GM12878 (cell line): ENCODE measurements at regions not wholly inside any gene's neighbourhood (a gene's known extent, or its start where the extent isn't known, plus 50 kb on each side); places are given as distances from the start of the nearest gene placed in this dataset.

Source experiments
- ATAC-seq: fragments of 200-7000 bp; cut with Tn5 transposase; 3 replicates; pipeline ENCODE4 v1.9.1; 2020; ENCODE audit warnings: mild to moderate bottlenecking, moderate library complexity
- BruUV-seq: library from RNA; stranded (reverse); fragments of 400-500 nt; replicated peaks from 2 replicates; lab custom pipeline; 2021; lab: Mats Ljungman, UMichigan
- CTCF ChIA-PET: fragments of 300-600 bp; sonication (Branson Sonifier 250); formaldehyde crosslinking; extraction: SDS; loops from one replicate; lab custom pipeline; 2021; ENCODE audit warnings: inconsistent platforms; lab: Yijun Ruan, JAX
- POLR2A ChIA-PET: fragments of 350-600 bp; formaldehyde crosslinking; extraction: SDS; loops from one replicate; lab custom pipeline; 2021; ENCODE audit warnings: inconsistent platforms; lab: Charles Lee
- RAD21 ChIA-PET: fragments of 300-600 bp; sonication (Branson Sonifier 250); formaldehyde crosslinking; loops from one replicate; lab custom pipeline; 2023; ENCODE audit warnings: antibody characterized with exemption; ENCODE audit not compliant: unreplicated experiment; lab: Charles Lee
- SMC1A ChIA-PET: fragments of 300-600 bp; sonication (Branson Sonifier 250); formaldehyde crosslinking; loops from one replicate; lab custom pipeline; 2023; ENCODE audit not compliant: unreplicated experiment, uncharacterized antibody; lab: Charles Lee
- DNase-seq: peaks from one replicate; pipeline ENCODE4 v3.0.0-alpha.2; 2011; ENCODE audit warnings: low read depth, low spot score
- FAIRE-seq: peaks from 3 replicates; lab custom pipeline; 2011; peaks lifted over from hg19 to GRCh38; lab: Jason Lieb, UNC
- H2AFZ ChIP-seq: 2 replicates; pipeline ENCODE4 v1.6.0; 2011; ENCODE audit warnings: low read depth, low read length, control low read depth; ENCODE audit not compliant: control insufficient read depth
- H3K27ac ChIP-seq: 2 replicates; pipeline ENCODE4 v1.5.1; 2011; ENCODE audit warnings: control low read depth; ENCODE audit not compliant: control insufficient read depth, insufficient read depth
- H3K27me3 ChIP-seq, 2 experiments: replicated peaks in 1 of 2; 2 replicates each; pipeline versions ENCODE4 v1.6.0 to v1.6.1; 2011; ENCODE audit warnings: low read length in 1 of 2; ENCODE audit not compliant: control insufficient read depth in 2 of 2, insufficient read depth in 2 of 2
- H3K36me3 ChIP-seq, 2 experiments: 2 replicates each; pipeline ENCODE4 v1.5.1; 2011; ENCODE audit warnings: low read length in 1 of 2; ENCODE audit not compliant: control insufficient read depth in 2 of 2, insufficient read depth in 2 of 2
- H3K4me1 ChIP-seq: 2 replicates; pipeline ENCODE4 v1.6.1; 2011; ENCODE audit warnings: mild to moderate bottlenecking, low read length, moderate library complexity, mixed read lengths; ENCODE audit not compliant: control insufficient read depth, insufficient read depth
- H3K4me2 ChIP-seq: 2 replicates; pipeline ENCODE4 v1.6.0; 2011; ENCODE audit warnings: control low read depth; ENCODE audit not compliant: control insufficient read depth, insufficient read depth
- H3K4me3 ChIP-seq: fragments of 200-600 bp; sonication (generic); 2 replicates; pipeline ENCODE4 v1.5.1; 2016
- H3K79me2 ChIP-seq: 2 replicates; pipeline ENCODE4 v1.6.0; 2011; ENCODE audit warnings: low read length; ENCODE audit not compliant: control insufficient read depth, insufficient read depth
- H3K9ac ChIP-seq: 2 replicates; pipeline ENCODE4 v1.8.0; 2011; ENCODE audit warnings: low read length, control low read depth, mixed read lengths; ENCODE audit not compliant: control insufficient read depth, insufficient read depth
- H3K9me3 ChIP-seq: replicated peaks from 3 replicates; pipeline ENCODE4 v1.5.1; 2011; ENCODE audit warnings: mild to moderate bottlenecking, low read length; ENCODE audit not compliant: control insufficient read depth, insufficient read depth
- H4K20me1 ChIP-seq: 2 replicates; pipeline ENCODE4 v1.6.0; 2011; ENCODE audit not compliant: control insufficient read depth, insufficient read depth
- ATF2 ChIP-seq: IDR thresholded peaks from 2 replicates; pipeline ENCODE4 v1.6.1; 2012; ENCODE audit warnings: low read length, inconsistent platforms
- BHLHE40 ChIP-seq, 2 experiments: fragments of 450-650 bp in 1 of 2; IDR thresholded peaks; 2 replicates each; pipeline ENCODE4 v1.6.1; 2011 to 2017; ENCODE audit warnings: low read depth in 2 of 2, borderline replicate concordance in 1 of 2, improper control_type of control experiment in 1 of 2, low read length in 1 of 2, mild to moderate bottlenecking in 1 of 2
- BMI1 ChIP-seq: fragments of 450-650 bp; IDR thresholded peaks from 2 replicates; pipeline ENCODE4 v1.6.1; 2016; ENCODE audit warnings: mild to moderate bottlenecking, moderate library complexity, borderline replicate concordance
- CEBPZ ChIP-seq: fragments of 150-350 bp; IDR thresholded peaks from 2 replicates; pipeline ENCODE4 v1.6.1; 2016; ENCODE audit warnings: low read depth, low read length
- EP300 ChIP-seq, 2 experiments: fragments of 150-350 bp in 1 of 2; IDR thresholded peaks; 2 replicates each; pipeline ENCODE4 v1.6.1; 2011 to 2012; ENCODE audit warnings: low read depth in 2 of 2, low read length in 2 of 2, borderline replicate concordance in 1 of 2, improper control_type of control experiment in 1 of 2, inconsistent platforms in 1 of 2; ENCODE audit not compliant: control insufficient read depth in 1 of 2
- HCFC1 ChIP-seq: fragments of 150-350 bp; IDR thresholded peaks from 2 replicates; pipeline ENCODE4 v1.6.1; 2014; ENCODE audit warnings: low read length
- JUNB ChIP-seq: IDR thresholded peaks from 2 replicates; pipeline ENCODE4 v1.6.1; 2016; ENCODE audit warnings: antibody characterized with exemption, mild to moderate bottlenecking
- JUND ChIP-seq: IDR thresholded peaks from 2 replicates; pipeline ENCODE4 v1.6.1; 2012; ENCODE audit warnings: low read depth, mild to moderate bottlenecking, low read length, improper control_type of control experiment, moderate library complexity
- KDM1A ChIP-seq: fragments of 200-600 bp; sonication (generic); IDR thresholded peaks from 2 replicates; pipeline ENCODE4 v1.6.1; 2016; ENCODE audit warnings: borderline replicate concordance
- KLF5 ChIP-seq: fragments of 450-650 bp; IDR thresholded peaks from 2 replicates; pipeline ENCODE4 v1.6.1; 2014; ENCODE audit warnings: mild to moderate bottlenecking; ENCODE audit not compliant: partially characterized antibody
- MEF2B ChIP-seq: fragments of 450-650 bp; IDR thresholded peaks from 2 replicates; pipeline ENCODE4 v1.6.1; 2018; ENCODE audit warnings: mild to moderate bottlenecking, moderate library complexity; ENCODE audit not compliant: partially characterized antibody, poor library complexity, severe bottlenecking
- PKNOX1 ChIP-seq: fragments of 450-650 bp; IDR thresholded peaks from 2 replicates; pipeline ENCODE4 v1.6.1; 2016; ENCODE audit warnings: mild to moderate bottlenecking
- POLR2AphosphoS5 ChIP-seq: IDR thresholded peaks from 2 replicates; pipeline ENCODE4 v1.6.1; 2011; ENCODE audit warnings: mild to moderate bottlenecking, low read length, inconsistent platforms
- RELB ChIP-seq: fragments of 450-650 bp; IDR thresholded peaks from 2 replicates; pipeline ENCODE4 v1.6.1; 2017; ENCODE audit warnings: low read depth, mild to moderate bottlenecking, moderate library complexity
- RUNX3 ChIP-seq: IDR thresholded peaks from 2 replicates; pipeline ENCODE4 v1.6.1; 2012; ENCODE audit warnings: low read length, inconsistent platforms
- SREBF2 ChIP-seq: IDR thresholded peaks from 2 replicates; pipeline ENCODE4 v1.6.1; 2012; ENCODE audit warnings: mild to moderate bottlenecking, low read length
- TBL1XR1 ChIP-seq: IDR thresholded peaks from 2 replicates; pipeline ENCODE4 v1.6.1; 2012; ENCODE audit warnings: low read depth, low read length, improper control_type of control experiment
- TCF3 ChIP-seq: IDR thresholded peaks from 2 replicates; pipeline ENCODE4 v1.6.1; 2012; ENCODE audit warnings: low read depth, mild to moderate bottlenecking, low read length, borderline replicate concordance; ENCODE audit not compliant: insufficient read depth
- WGBS: methylation state at CpG from one replicate; pipeline ENCODE4 v1.1.6; 2016; ENCODE audit warnings: low lambda C conversion rate; ENCODE audit not compliant: insufficient replicate concordance, insufficient coverage; ENCODE audit errors: missing lambda C conversion rate; 5-methylcytosine and 5-hydroxymethylcytosine counted together
- in situ Hi-C: fragments of 300-500 bp; cut with MboI; formaldehyde crosslinking; loops from 9 replicates; pipeline ENCODE4 v1.14.3; 2018; ENCODE audit warnings: mixed read lengths
- intact Hi-C: fragments of 100-400 bp; cut with micrococcal nuclease; formaldehyde crosslinking; loops from one replicate; pipeline ENCODE4 v1.14.2; 2022; ENCODE audit not compliant: unreplicated experiment

- H3K27ac ChIP-seq: no peak overlapping the region
- no TSS peak for BruUV-seq
- ChIA-PET RAD21 (interaction anchor here (1.5 kb wide), 1 partner anchor 267 kb away, joined by 4 read pairs; no protein-coding TSS in a partner anchor), SMC1A (interaction anchor here (1.1 to 1.2 kb wide), 2 partner anchors 24 to 52 kb away, joined by 3 read pairs; no protein-coding TSS in a partner anchor), CTCF (interaction anchor here (1.9 kb wide), 1 partner anchor 13 kb away, joined by 4 read pairs; no protein-coding TSS in a partner anchor), POLR2A (no interaction called here)
- no peak for ATAC-seq
- DNase-seq: no peak
- H3K9ac ChIP-seq: no peak overlapping the region
- H3K36me3 ChIP-seq: no peaks in the 10 kb centered on the region
- H4K20me1 ChIP-seq: no peaks in the 10 kb centered on the region
- intact Hi-C loops (no loop called here), in situ Hi-C loops (no loop called here)
- no peaks in the 10 kb centered on the region for H3K27me3 ChIP-seq
- no peaks in the 10 kb centered on the region for H3K79me2 ChIP-seq
- H3K4me3 ChIP-seq: no peak overlapping the region
- no peak overlapping the region; the same call in 1 of the 2 replicates for H3K4me2 ChIP-seq
- H3K4me1 ChIP-seq: peaks cover 20% of the 10 kb centered on the region
- peaks cover 11% of the 10 kb centered on the region; the same call in 2 of the 3 replicates for H3K9me3 ChIP-seq
- WGBS: 100% methylated on average over 1 of the region's 1 CpG
- H2AFZ ChIP-seq: no peak overlapping the region; the same call in 1 of the 2 replicates
- no peak for FAIRE-seq
- TF ChIP-seq KLF5: no peak
- TF ChIP-seq SREBF2: no peak
- no peak for TF ChIP-seq BHLHE40 (IDR thresholded peaks at IDR 0.05; ENCODE audit: borderline replicate concordance in 1 of 2, low read depth in 2 of 2, low read length in 1 of 2)
- TF ChIP-seq PKNOX1: no peak
- no peak for TF ChIP-seq KDM1A
- TF ChIP-seq HCFC1: no peak
- TF ChIP-seq BMI1: no peak
- no peak for TF ChIP-seq RELB
- no peak for TF ChIP-seq JUNB
- no peak for TF ChIP-seq JUND
- no peak for TF ChIP-seq EP300 (IDR thresholded peaks at IDR 0.05; ENCODE audit: borderline replicate concordance in 1 of 2, control insufficient read depth in 1 of 2, low read depth in 2 of 2, low read length in 2 of 2)
- TF ChIP-seq RUNX3: no peak
- no peak for TF ChIP-seq CEBPZ
- TF ChIP-seq POLR2AphosphoS5: no peak
- TF ChIP-seq ATF2: no peak
- TF ChIP-seq MEF2B: no peak
- TF ChIP-seq TBL1XR1: no peak
- no peak for TF ChIP-seq TCF3
These were observed 96.7 kb upstream of the CLDN10 start for GRCh38 chr13:95455782-95456181.
